MCF 10A (cell line): ENCODE measurements at regions not wholly inside any gene's neighbourhood (a gene's known extent, or its start where the extent isn't known, plus 50 kb on each side); places are given as distances from the start of the nearest gene placed in this dataset.

ENCODE experiments used
- BruUV-seq: library from RNA; stranded (reverse); fragments of 400-500 nt; replicated peaks from 2 replicates; lab custom pipeline; 2021; lab: Mats Ljungman, UMichigan
- CTCF ChIA-PET: fragments of 300-600 bp; sonication (Branson Sonifier 250); formaldehyde crosslinking; extraction: SDS; loops from one replicate; lab custom pipeline; 2021; ENCODE audit warnings: antibody characterized with exemption, inconsistent platforms; lab: Yijun Ruan, JAX
- POLR2A ChIA-PET: fragments of 300-600, 350-650 bp; sonication (Branson Sonifier 250); formaldehyde crosslinking; extraction: SDS; loops from one replicate; lab custom pipeline; 2020; ENCODE audit warnings: antibody characterized with exemption, inconsistent platforms; lab: Yijun Ruan, JAX
- DNase-seq: peaks from one replicate; pipeline ENCODE4 v3.0.0-alpha.2; 2018; ENCODE audit not compliant: unreplicated experiment
- H3K27ac Mint-ChIP-seq: one replicate; pipeline ENCODE4 v1.8.0; 2022; ENCODE audit warnings: mild to moderate bottlenecking, low read depth, mixed read lengths; ENCODE audit not compliant: unreplicated experiment
- H3K27me3 Mint-ChIP-seq: one replicate; pipeline ENCODE4 v1.8.0; 2022; ENCODE audit warnings: mixed read lengths; ENCODE audit not compliant: insufficient read depth, unreplicated experiment
- H3K36me3 Mint-ChIP-seq: one replicate; pipeline ENCODE4 v1.8.0; 2022; ENCODE audit warnings: mild to moderate bottlenecking, moderate library complexity, mixed read lengths; ENCODE audit not compliant: insufficient read depth, unreplicated experiment
- H3K4me1 Mint-ChIP-seq: one replicate; pipeline ENCODE4 v1.8.0; 2022; ENCODE audit warnings: mixed read lengths; ENCODE audit not compliant: insufficient read depth, unreplicated experiment
- H3K4me3 Mint-ChIP-seq: one replicate; pipeline ENCODE4 v1.8.0; 2022; ENCODE audit warnings: mild to moderate bottlenecking, moderate library complexity, mixed read lengths; ENCODE audit not compliant: unreplicated experiment
- H3K9me3 Mint-ChIP-seq: one replicate; pipeline ENCODE4 v1.8.0; 2022; ENCODE audit warnings: mixed read lengths; ENCODE audit not compliant: unreplicated experiment
- intact Hi-C: fragments of 100-400 bp; cut with micrococcal nuclease; formaldehyde crosslinking; loops from 2 replicates; pipeline ENCODE4 v1.14.1; 2022
- TF ChIP-seq, protein P1 (sequence below): fragments of 200-600 bp; IDR thresholded peaks from one replicate; pipeline ENCODE4 v1.8.0; 2022; ENCODE audit warnings: antibody characterized with exemption, mild to moderate bottlenecking; ENCODE audit not compliant: unreplicated experiment

DNA sequence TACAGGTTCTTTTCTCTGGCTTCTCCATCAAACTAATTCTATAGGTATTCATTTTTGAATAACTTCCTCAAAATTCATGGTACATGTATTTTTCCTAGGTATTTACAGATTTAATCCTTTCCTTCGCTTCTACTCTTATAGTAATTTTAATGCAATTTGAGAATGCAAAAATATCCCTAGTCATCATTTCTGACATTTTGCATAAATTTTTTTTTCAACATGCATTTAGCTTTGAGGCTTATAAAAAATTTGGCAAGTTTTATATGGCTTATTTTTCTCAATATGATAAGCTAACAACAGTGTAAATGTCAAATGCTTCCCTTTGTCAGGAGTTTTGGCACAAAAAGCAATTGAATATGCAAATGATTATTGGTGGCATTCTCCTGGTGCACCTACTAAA lies 872.6 kb downstream of the FLRT2 start:
- no peaks in the 10 kb centered on the region for H3K27me3 Mint-ChIP-seq
- CTCF ChIA-PET: no interaction called here
- no peaks in the 10 kb centered on the region for H3K4me1 Mint-ChIP-seq

DNA sequence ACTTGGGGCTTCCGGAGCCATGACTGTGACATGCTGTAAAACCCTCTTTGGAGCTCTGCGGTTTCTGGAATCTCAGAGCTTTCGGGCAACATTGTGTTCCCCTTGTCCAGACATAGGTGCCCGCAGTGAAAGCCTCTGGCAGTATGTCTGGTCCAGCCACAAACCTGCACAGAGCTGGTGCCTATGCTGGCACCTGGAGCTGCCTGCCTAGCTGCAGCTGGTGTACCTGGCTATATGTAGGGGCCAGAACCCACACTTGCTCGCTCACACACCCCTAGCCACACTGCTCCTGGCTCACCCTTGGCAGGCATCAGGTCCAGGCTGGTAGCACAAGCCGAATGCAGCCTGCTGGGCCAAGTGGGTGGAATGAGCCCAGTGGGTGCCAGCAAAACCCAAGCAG lies 861.1 kb downstream of the FLRT2 start:
- no peaks in the 10 kb centered on the region for H3K27me3 Mint-ChIP-seq
- ChIA-PET POLR2A (no interaction called here), CTCF (interaction anchor here (0.8 kb wide), 1 partner anchor 17 kb away, joined by 4 read pairs; no protein-coding TSS in a partner anchor)
- no peaks in the 10 kb centered on the region for H3K36me3 Mint-ChIP-seq
- intact Hi-C loops: no loop called here
- no TSS peak for BruUV-seq
- TF ChIP-seq, protein P1, sequence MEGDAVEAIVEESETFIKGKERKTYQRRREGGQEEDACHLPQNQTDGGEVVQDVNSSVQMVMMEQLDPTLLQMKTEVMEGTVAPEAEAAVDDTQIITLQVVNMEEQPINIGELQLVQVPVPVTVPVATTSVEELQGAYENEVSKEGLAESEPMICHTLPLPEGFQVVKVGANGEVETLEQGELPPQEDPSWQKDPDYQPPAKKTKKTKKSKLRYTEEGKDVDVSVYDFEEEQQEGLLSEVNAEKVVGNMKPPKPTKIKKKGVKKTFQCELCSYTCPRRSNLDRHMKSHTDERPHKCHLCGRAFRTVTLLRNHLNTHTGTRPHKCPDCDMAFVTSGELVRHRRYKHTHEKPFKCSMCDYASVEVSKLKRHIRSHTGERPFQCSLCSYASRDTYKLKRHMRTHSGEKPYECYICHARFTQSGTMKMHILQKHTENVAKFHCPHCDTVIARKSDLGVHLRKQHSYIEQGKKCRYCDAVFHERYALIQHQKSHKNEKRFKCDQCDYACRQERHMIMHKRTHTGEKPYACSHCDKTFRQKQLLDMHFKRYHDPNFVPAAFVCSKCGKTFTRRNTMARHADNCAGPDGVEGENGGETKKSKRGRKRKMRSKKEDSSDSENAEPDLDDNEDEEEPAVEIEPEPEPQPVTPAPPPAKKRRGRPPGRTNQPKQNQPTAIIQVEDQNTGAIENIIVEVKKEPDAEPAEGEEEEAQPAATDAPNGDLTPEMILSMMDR: no peak
- no peak overlapping the region for H3K27ac Mint-ChIP-seq
- DNase-seq: no peak
- H3K9me3 Mint-ChIP-seq: no peaks in the 10 kb centered on the region
- H3K4me3 Mint-ChIP-seq: no peak overlapping the region
- H3K4me1 Mint-ChIP-seq: no peaks in the 10 kb centered on the region

More for the DNA sequence above, 872.6 kb downstream of the FLRT2 start:
- Mint-ChIP-seq H3K4me3 (no peak overlapping the region), H3K9me3 (no peaks in the 10 kb centered on the region), H3K36me3 (no peaks in the 10 kb centered on the region), H3K27ac (no peak overlapping the region)
- TF ChIP-seq, protein P1: no peak
- no peak for DNase-seq
- POLR2A ChIA-PET: no interaction called here
- BruUV-seq: no TSS peak
- intact Hi-C loops: no loop called here

DNA sequence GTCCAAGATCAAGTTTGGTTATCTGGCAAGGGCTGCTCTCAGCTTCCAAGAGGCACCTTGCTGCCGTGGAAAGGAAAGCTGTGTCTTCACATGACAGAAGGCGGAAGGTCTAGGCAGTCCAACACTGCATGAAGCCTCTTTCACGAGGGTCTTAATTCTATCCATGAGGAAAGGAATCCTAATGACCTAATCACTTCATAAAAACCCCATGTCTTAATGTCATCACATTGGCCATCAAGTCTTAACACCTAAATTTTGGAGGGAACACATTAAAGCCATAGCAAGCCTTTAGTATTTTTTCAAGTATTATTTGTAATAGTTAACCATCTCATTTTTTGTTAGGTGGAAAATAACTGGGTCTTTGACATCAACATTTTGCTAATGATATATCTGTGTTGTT lies 858.3 kb downstream of the FLRT2 start:
- H3K9me3 Mint-ChIP-seq: no peaks in the 10 kb centered on the region
- intact Hi-C loops: no loop called here
- peaks cover 7% of the 10 kb centered on the region for H3K36me3 Mint-ChIP-seq
- no peak overlapping the region for H3K27ac Mint-ChIP-seq
- TF ChIP-seq, protein P1: no peak
- no TSS peak for BruUV-seq
- no peaks in the 10 kb centered on the region for H3K4me1 Mint-ChIP-seq
- CTCF ChIA-PET: no interaction called here
- no peak for DNase-seq
- H3K4me3 Mint-ChIP-seq: no peak overlapping the region
- no peaks in the 10 kb centered on the region for H3K27me3 Mint-ChIP-seq
- POLR2A ChIA-PET: no interaction called here

DNA sequence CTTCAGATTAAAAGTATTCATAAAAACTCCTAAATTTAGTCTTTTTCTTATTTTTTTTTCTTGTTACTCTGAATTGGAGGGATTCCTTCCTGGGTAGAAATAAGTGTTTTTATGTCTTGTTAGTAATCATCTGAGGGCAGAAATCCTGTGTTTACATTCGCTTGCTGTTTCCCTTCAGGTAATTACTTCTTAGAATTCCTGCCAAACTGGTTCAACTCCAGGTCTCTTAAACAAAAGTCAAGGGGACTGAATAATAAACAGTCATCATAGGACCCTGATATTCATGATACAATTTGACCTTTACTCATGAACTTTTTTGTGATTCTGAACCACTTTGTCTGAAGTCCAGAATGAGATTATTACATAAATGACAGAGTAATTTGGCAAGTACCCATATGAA lies 843.9 kb downstream of the FLRT2 start:
- DNase-seq: no peak
- no peak overlapping the region for H3K27ac Mint-ChIP-seq
- H3K4me1 Mint-ChIP-seq: no peaks in the 10 kb centered on the region
- TF ChIP-seq, protein P1: no peak
- POLR2A ChIA-PET: no interaction called here
- peaks cover 15% of the 10 kb centered on the region for H3K9me3 Mint-ChIP-seq
- intact Hi-C loops: no loop called here
- H3K36me3 Mint-ChIP-seq: no peaks in the 10 kb centered on the region
- CTCF ChIA-PET: interaction anchor here (0.5 kb wide), 1 partner anchor 10 kb away, joined by 4 read pairs; no protein-coding TSS in a partner anchor
- no peaks in the 10 kb centered on the region for H3K27me3 Mint-ChIP-seq
- no TSS peak for BruUV-seq
- H3K4me3 Mint-ChIP-seq: no peak overlapping the region
